Astrocyte (in vitro differentiated cells and primary cell): ENCODE measurements at regions not wholly inside any gene's neighbourhood (a gene's known extent, or its start where the extent isn't known, plus 50 kb on each side); places are given as distances from the start of the nearest gene placed in this dataset.
"Not testable (repeated sequence)": the region's sequence is repeated elsewhere in the genome, so short reads cannot be mapped to it uniquely, and the experiment has no call there.

Source experiments
- CTCF ChIP-seq: IDR thresholded peaks from 2 replicates; pipeline ENCODE4 v1.5.1; 2011; ENCODE audit warnings: low read depth, mild to moderate bottlenecking, inconsistent platforms, low read length, moderate library complexity; ENCODE audit not compliant: insufficient read depth
- EZH2 ChIP-seq: IDR thresholded peaks from 2 replicates; pipeline ENCODE4 v1.6.1; 2012; ENCODE audit warnings: mild to moderate bottlenecking, low read length, inconsistent platforms; ENCODE audit not compliant: insufficient read depth

- TF ChIP-seq CTCF, EZH2: not testable (repeated sequence)
Measured at GRCh38 chr22:10735075-10735474, 4792.9 kb upstream of the OR11H1 start.
